Breast epithelium (tissue), 3 donors: ENCODE measurements at regions not wholly inside any gene's neighbourhood (a gene's known extent, or its start where the extent isn't known, plus 50 kb on each side); places are given as distances from the start of the nearest gene placed in this dataset.

Source experiments
- CTCF ChIP-seq, 3 donors: fragments of 450-650 bp; IDR thresholded peaks; one replicate each; pipeline ENCODE4 v1.5.1; 2016 to 2017; ENCODE audit warnings: antibody characterized with exemption in 3 of 3, mild to moderate bottlenecking in 3 of 3, moderate library complexity in 3 of 3
- POLR2A ChIP-seq: fragments of 450-650 bp; IDR thresholded peaks from one replicate; pipeline ENCODE4 v1.6.1; 2016; ENCODE audit warnings: antibody characterized with exemption, mild to moderate bottlenecking, moderate library complexity

DNA sequence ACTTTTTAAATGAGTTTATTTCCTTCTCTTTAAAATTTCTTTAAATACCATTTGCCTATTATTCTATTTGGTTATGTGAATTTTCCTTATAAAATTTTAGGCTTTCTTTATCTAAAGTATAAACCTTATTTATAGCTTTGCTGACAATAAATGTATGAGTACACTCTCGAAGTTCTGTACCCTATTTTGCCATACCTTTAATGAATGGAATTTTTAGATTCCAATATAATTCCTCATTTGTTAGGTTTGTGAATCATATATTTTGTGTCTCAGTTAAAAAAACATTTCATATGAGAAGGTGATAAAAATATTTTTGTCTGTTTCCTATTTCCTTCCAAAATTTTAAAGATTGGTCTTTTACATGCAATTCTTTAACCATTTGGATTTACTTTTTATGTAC is 427.4 kb upstream of the SLC8A1 start:
- no peak for TF ChIP-seq POLR2A
- no peak for TF ChIP-seq CTCF (IDR thresholded peaks at IDR 0.05)
